Colonic mucosa (tissue), 4 donors: ENCODE measurements at regions not wholly inside any gene's neighbourhood (a gene's known extent, or its start where the extent isn't known, plus 50 kb on each side); places are given as distances from the start of the nearest gene placed in this dataset.

ENCODE experiments used
- DNase-seq: peaks from one replicate; pipeline ENCODE4 v3.0.0-alpha.2; 2020
- H3K27ac ChIP-seq: fragments of 200-600 bp; one replicate; pipeline ENCODE4 v1.8.0; 2021
- H3K27me3 ChIP-seq: fragments of 200-600 bp; one replicate; pipeline ENCODE4 v1.8.0; 2021
- H3K36me3 ChIP-seq: fragments of 200-600 bp; one replicate; pipeline ENCODE4 v1.8.0; 2021
- H3K4me1 ChIP-seq: fragments of 200-600 bp; one replicate; pipeline ENCODE4 v1.8.0; 2021; ENCODE audit warnings: mild to moderate bottlenecking
- H3K4me3 ChIP-seq: fragments of 200-600 bp; one replicate; pipeline ENCODE4 v1.8.0; 2021
- H3K9ac ChIP-seq, 2 donors: one replicate each; pipeline ENCODE4 v1.7.0; 2013; ENCODE audit warnings: control low read depth in 2 of 2, low read depth in 2 of 2, low read length in 2 of 2
- H3K9me3 ChIP-seq: fragments of 200-600 bp; one replicate; pipeline ENCODE4 v1.8.0; 2021
- intact Hi-C: fragments of 100-400 bp; cut with DNase I; formaldehyde crosslinking; loops from one replicate; pipeline ENCODE4 v1.14.1; 2022
- TF ChIP-seq, protein P1 (sequence below): fragments of 200-600 bp; IDR thresholded peaks from one replicate; pipeline ENCODE4 v1.8.0; 2022; ENCODE audit warnings: antibody characterized with exemption, mild to moderate bottlenecking
- donor health status: healthy.
- donor health status: DM: no; HTN: no; CAD: no.
- donor health status: DM: no; HTN: no; CAD: no.

DNA sequence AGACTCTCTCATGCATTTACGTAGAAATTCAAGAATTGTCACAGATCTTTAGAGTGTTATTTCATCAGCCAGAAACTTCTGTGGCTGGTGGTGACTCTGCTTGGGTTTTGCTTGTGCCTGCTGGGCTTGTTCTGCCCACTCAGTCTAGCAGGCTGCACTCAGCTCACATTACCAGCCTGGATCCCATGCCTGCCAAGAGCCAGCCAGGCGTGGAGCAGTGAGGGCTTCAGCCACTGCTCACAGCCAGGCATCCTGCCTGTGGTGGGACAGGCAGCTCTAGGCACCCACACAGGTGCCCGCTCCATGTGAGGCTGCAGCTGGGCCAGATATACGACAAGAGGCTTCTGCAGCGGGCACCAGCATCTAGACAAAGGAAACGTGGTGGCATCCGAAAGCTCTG, 1213.3 kb upstream of the RAG2 start:
- Histone ChIP-seq H3K4me1 (no peaks in the 10 kb centered on the region), H3K27me3 (no peaks in the 10 kb centered on the region), H3K4me3 (no peak overlapping the region), H3K36me3 (no peaks in the 10 kb centered on the region), H3K27ac (no peak overlapping the region), H3K9me3 (no peaks in the 10 kb centered on the region), H3K9ac (no peak overlapping the region)
- no peak for DNase-seq
- intact Hi-C loops: no loop called here
- TF ChIP-seq, protein P1, sequence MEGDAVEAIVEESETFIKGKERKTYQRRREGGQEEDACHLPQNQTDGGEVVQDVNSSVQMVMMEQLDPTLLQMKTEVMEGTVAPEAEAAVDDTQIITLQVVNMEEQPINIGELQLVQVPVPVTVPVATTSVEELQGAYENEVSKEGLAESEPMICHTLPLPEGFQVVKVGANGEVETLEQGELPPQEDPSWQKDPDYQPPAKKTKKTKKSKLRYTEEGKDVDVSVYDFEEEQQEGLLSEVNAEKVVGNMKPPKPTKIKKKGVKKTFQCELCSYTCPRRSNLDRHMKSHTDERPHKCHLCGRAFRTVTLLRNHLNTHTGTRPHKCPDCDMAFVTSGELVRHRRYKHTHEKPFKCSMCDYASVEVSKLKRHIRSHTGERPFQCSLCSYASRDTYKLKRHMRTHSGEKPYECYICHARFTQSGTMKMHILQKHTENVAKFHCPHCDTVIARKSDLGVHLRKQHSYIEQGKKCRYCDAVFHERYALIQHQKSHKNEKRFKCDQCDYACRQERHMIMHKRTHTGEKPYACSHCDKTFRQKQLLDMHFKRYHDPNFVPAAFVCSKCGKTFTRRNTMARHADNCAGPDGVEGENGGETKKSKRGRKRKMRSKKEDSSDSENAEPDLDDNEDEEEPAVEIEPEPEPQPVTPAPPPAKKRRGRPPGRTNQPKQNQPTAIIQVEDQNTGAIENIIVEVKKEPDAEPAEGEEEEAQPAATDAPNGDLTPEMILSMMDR: no peak

DNA sequence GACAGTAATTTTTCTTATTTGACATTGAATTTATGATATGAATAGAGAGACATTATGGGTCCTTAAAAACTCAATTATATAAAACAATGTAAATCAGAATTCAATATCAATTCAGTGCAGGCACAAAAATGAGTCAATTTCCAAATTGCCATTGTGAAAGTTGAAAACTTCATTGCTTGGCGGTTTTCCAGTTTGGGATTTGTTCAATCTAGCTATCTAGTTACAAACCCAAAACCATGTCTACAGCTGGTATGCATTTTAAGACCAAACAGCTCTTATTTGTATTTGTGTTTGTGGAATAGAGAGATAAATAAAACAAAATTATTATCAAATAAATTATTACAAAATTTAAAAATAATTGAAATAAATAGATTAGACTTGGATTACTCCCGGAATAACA, 1206.6 kb upstream of the RAG2 start:
- H3K9ac ChIP-seq: no peak overlapping the region
- H3K27me3 ChIP-seq: no peaks in the 10 kb centered on the region
- H3K4me1 ChIP-seq: no peaks in the 10 kb centered on the region
- H3K27ac ChIP-seq: no peak overlapping the region
- TF ChIP-seq, protein P1: no peak
- H3K36me3 ChIP-seq: no peaks in the 10 kb centered on the region
- H3K9me3 ChIP-seq: no peaks in the 10 kb centered on the region
- H3K4me3 ChIP-seq: no peak overlapping the region
- DNase-seq: no peak
- intact Hi-C loops: no loop called here

DNA sequence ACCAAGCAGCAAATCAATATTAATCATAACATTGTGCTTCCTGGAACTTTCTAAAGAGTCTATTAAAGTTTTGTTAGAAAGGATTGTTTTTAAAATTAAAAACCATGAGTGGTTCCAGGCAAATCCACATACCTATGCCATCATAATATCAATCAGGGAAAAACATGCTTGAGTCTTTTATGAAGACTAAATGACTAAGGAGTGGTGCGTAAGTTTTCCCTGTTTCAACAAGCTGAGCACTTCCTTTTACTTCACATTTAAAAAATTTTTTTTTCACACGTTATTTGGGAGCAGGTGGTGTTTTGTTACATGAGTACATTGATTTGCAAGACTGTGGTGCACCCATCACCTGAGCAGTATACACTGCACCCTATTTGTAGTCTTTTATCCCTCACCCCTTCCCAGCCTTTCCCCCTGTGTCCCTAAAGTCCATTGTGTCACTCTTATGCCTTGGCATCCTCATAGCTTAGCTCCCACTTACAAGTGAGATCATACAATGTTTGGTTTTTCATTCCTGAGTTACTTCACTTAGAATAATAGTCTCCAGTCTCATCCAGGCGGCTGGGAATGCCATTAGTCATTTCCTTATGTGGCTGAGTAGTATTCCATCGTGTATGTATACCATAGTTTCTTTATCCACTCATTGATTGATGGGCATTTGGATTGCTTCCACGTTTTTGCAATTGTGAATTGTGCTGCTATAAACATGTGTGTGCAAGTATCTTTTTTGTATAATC, 1190.3 kb upstream of the RAG2 start:
- H3K4me1 ChIP-seq: no peaks in the 10 kb centered on the region
- intact Hi-C loops: no loop called here
- no peak overlapping the region for H3K27ac ChIP-seq
- no peaks in the 10 kb centered on the region for H3K36me3 ChIP-seq
- no peak overlapping the region for H3K9ac ChIP-seq
- H3K9me3 ChIP-seq: no peaks in the 10 kb centered on the region
- TF ChIP-seq, protein P1: no peak
- no peaks in the 10 kb centered on the region for H3K27me3 ChIP-seq
- no peak for DNase-seq
- no peak overlapping the region for H3K4me3 ChIP-seq

DNA sequence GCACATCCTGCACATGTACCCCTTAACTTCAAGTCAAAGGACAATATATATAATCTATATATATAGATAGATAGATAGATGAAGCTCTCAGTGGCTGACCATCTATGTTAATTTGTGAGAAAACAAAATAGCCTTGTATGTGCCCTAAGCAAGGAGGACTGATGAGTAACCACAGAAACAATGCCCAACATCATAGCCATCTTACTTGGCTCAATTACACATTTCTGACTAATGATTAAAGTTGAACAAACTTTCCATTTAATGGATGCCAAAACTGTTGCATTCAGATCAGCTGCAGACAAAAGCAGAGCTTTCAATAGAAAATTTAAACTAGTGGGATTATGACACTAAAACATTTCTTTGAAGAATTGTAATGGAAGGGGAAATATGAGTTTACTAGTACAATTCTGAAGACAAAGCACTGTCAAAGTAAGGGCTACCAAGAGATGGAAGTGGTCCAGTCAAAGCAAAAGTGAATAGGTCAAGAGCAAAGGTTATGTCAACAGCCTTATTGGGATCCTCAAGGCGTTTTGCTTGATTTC, 1188.2 kb upstream of the RAG2 start:
- intact Hi-C loops: no loop called here
- no peak for DNase-seq
- no peaks in the 10 kb centered on the region for H3K36me3 ChIP-seq
- H3K4me3 ChIP-seq: no peak overlapping the region
- no peak overlapping the region for H3K9ac ChIP-seq
- no peak overlapping the region for H3K27ac ChIP-seq
- H3K4me1 ChIP-seq: no peaks in the 10 kb centered on the region
- no peaks in the 10 kb centered on the region for H3K27me3 ChIP-seq
- TF ChIP-seq, protein P1: no peak
- H3K9me3 ChIP-seq: no peaks in the 10 kb centered on the region

DNA sequence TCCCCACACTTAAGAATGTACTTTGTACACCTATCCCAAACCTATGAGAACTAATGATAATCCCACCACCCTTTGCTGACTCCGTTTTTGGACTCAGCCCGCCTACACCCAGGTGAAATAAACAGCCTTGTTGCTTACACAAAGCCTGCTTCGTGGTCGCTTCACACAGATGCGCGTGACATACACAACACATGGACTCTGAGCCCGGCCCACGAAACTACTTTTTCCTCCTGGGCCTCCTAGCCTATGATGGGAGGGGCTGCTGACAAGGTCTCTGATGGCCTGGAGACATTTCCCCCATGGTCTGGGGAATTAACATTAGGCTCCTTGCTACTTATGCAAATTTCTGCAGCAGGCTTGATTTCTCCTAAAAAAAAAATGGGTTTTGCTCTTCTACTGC, 1176.4 kb upstream of the RAG2 start:
- Histone ChIP-seq H3K27me3 (no peaks in the 10 kb centered on the region), H3K9me3 (no peaks in the 10 kb centered on the region), H3K4me3 (no peak overlapping the region), H3K9ac (no peak overlapping the region), H3K4me1 (no peaks in the 10 kb centered on the region), H3K27ac (no peak overlapping the region), H3K36me3 (no peaks in the 10 kb centered on the region)
- intact Hi-C loops: no loop called here
- DNase-seq: no peak
- TF ChIP-seq, protein P1: no peak
